T-helper 2 cell treated with Interferon-gamma antibody and Interleukin-4, amounts not matched to agents 100 ng/mL and 5 ng/mL, for 36 hours (primary cell): ENCODE measurements at regions not wholly inside any gene's neighbourhood (a gene's known extent, or its start where the extent isn't known, plus 50 kb on each side); places are given as distances from the start of the nearest gene placed in this dataset.

Experiments
- intact Hi-C: fragments of 100-400 bp; cut with micrococcal nuclease; formaldehyde crosslinking; loops from one replicate; pipeline ENCODE4 v1.15.1; 2023

DNA sequence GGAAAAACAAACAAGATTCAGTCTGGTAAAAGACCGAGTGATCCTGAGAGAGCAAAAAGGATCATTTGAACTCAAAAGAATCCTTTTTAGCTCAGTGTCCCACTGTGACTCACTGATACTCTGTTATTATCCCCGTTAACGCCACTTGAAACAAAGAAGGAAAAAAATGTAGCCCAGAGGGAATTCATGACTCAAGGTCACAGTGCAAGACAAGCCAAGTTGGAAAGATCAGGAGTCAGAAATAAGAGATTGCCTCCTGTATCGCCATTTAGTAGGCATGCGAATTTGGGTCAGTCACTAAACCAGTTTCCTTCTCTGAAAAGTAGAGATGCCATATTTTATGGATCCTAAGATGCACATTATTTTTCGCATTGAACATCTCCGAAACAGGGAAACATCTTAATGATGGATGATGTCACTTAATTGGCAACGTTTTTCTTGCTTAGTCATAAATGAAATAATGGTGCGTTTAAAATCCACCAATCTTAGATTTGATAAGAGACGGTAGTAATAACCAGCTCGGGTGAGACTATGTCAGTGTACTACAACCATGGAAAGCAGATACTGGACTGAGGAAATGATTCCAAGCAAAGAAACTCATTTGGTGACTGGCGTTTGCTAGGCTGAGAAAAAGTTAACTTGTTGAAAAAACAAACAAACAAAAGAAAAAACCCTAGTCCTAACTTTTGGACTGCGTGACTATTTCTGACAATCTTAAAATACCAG is 502.0 kb upstream of the CELF2 start:
- intact Hi-C loops = no loop called here

DNA sequence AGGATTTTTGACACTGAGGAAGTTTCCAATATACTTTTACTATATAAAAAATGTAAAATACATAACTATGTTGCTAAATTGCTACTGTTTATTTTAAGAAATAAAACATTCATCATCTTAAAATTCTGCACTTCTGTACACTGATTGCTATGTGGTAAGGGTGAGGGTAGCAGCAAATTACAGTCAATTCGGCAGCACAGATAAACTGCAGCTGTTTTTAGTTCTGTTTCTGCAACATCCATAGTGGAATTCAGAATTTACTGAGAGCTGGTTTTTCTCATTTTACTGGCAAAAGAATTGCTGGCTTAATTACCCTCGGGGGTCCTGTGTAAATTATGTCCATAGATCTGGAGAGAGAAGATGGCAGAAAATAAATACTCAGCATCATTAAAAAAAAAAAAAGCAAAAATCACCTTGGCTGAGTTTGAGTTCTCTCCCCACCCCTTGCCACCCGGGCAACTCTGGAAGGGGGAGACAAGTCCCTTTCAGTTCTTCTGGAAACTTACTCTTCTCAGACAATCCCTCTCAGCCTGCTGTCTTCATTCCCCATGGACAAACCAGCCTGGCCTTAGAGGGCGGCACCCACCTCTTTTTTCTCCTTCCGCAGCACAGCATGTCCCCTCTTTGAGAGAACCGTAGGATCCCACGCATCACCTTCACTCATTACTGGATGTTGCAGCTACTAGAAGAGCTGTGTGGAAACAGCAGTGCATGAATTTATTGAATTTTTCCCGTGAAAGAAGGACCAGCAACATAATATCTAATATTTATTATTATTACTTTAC is 501.1 kb upstream of the CELF2 start:
- intact Hi-C loops = no loop called here

DNA sequence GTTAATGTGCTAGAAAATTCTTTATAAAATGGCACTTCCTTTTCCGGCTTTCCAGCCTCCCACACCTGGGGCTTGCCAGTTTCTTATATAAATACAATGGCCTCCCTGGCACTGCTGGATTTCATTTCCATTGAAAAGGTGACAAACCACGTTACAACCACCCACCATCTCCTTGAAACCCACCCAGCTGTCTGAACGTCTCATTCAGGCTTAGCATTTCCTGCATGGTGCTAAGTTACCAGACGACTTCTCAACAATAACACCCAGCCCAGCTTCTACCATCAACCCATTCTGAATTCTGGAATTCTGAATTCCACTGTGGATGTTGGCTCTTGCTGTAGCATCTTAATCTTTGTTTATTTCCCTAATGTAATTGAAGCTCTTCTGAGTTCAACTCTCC is 499.8 kb upstream of the CELF2 start:
- intact Hi-C loops = no loop called here

DNA sequence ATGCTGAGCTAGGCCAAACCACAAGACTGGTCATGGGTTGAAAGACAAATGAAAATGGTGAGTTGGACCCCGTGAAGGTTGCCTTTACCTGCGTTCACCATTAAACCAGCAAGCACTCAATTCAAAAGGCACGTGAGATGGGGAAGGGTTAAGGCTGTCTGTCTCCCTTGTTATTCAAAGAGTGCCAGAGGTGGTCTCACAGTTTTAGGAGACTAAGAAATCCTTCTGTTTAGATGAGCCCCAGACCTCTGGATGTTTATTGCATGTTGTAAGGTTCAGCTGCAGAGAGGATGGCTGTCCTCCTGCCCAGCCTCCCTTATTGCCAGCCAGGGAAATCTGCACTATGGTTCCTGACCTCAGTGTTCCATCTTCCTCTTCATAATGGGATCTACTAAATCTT is 498.0 kb upstream of the CELF2 start:
- intact Hi-C loops = no loop called here

DNA sequence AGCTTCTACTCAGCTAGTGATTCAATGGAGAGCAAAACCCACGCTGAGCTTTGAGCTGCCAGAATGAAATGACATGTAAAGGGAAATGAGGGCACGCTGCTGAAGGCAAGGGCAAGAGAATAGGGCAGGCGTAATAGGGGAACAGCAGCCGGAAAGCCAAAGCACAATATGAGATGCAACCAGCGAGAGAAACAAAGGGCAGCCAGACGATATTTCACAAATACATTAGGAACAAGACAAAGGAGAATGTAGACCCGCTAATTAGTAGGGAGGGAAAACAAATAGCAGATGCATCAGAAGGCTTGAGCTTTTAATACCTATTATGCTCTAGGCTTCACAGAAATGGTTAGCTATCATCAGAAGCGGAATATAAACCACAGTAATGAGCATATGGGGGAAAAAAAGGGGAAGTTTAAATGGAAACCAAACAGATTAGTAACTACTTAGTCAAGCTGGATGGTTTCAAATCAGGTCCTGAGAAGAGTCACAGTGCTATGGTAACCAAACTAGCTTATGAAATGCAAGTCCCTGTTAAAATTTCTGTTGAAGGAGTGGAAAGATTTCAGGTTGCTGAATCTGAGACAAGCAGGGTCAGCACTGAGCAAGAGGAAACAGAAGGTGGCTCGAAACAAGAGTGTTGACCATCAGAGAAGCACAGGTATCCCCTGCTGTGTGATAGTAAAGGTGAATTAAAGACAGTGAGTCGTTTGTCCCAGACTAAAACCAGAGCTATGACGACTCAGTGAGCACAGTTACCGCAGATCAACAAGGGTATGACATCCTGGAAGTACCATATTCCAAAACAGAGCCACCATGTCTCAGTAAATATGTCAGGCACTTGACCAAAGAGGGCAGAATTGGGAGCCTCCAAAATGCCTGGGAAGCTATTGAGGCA is 496.9 kb upstream of the CELF2 start:
- intact Hi-C loops = no loop called here

DNA sequence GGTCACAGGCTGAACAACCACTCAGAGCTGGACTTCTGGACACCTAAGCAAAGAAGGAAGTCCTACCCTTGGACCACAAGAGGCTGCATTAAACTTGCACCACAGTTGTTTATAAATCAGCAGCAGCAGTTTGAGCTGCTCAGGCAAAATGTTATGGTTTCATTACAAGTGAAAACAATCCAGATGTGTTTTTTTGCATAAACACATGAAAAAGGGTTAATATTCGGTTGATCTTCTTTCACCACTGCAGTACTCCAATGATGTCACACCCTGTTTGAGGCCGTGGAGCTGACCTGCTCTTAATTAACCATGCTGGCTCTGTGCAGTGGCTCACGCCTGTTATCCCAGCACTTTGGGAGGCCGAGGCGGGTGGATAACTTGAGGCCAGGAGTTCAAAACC is 490.8 kb upstream of the CELF2 start:
- intact Hi-C loops = no loop called here

DNA sequence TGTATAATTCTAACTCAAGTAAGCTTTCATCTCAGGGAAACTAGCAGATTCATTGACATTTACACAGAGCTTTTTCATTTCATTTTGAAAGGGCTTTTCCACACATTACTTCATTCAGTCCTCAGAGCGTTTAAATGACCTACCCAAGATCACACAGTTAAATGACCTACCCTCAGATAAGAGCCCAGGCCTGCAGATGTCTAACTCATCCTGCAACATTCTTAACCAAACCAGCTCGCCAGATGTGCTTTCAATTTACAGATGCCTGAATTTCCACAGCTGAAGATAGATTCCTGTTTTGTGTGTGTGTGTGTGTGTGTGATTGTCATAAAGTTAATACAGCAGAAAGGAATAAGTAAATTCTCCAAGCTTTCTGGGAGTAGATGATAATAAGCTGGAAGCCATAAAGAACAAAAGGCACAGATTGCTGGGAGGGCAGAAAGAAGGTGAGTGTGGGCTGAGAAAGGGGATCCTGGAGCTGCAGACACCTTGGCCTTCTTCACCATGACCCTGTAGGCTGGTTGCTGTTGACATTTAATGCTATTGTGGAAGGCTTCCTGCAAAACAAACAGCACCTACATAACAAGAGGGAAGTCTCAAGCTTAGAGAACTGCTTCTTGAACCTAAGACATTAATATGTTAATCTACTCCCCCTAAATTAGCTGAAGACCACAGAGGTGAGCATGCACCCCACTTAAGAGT is 489.7 kb upstream of the CELF2 start:
- intact Hi-C loops = no loop called here

DNA sequence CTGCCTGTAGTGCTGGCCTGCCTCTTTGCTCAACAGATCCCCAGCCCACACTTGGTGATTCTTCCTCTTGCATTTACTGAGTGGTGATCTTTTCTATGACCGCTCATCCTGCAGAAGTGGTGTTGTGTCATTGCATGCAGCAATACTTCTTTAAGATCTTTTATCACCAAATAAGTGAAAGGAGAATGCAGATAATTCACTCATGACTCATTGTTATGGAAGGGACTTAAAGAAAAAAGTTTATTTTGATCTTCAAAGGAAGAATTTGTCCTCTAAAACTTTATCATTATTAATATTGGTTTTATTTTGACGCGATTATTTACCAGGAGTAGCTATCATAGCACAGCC is 489.1 kb upstream of the CELF2 start:
- intact Hi-C loops = no loop called here

DNA sequence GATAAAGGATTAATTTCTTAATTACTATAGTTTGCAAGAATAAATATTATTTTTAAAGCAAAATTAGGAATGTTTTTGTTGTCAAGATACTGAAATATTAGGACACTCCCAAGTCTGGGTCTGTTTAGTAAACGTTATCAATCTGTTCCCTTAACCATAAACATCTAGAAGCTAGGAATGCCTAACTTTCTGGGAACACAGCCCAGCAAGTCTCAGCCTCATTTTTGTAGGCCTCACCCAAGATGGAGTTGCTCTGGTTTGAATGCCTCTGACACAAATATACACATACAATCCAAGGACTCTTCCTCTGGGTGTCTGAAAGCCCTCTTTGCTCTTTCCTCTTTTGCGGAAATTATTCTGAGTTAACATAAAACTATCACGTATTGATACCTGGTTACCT is 487.4 kb upstream of the CELF2 start:
- intact Hi-C loops = no loop called here

DNA sequence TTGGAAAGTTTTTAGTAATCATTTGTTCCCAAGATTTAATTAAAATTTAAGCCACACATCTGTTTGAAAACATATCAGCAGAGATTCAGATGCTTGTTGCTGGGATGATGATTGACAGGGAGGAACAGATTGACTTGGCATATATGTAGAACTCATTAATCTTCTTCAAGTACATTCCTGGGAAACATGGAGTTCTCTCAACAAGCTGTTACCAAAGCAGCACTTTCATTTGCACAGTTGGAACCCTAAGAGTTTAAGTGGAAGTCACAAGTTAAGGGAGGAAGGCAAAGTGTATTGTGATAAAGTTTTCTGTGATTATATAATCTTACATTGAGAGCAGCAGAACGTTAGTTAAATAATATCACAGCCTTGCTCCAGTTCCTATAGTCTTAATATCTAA is 485.4 kb upstream of the CELF2 start:
- intact Hi-C loops = no loop called here

DNA sequence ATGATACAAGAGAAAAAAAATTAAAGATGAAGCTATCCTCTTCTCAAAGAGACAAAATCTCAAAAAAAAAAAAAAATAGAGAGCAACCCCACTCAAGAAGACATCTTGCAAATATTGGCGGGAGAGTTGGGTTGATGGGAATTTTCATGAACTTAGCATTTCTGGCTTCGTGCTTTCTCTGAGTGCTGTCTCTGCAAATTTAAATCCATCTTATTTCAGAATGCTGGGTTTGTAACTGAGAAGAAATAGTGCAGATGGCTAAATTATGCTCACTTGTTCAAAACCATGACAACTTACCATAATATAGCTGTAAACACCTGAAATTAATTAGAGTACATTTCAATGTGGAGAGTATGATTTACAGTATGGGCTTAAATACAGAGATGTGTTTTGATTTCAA is 484.8 kb upstream of the CELF2 start:
- intact Hi-C loops = no loop called here

DNA sequence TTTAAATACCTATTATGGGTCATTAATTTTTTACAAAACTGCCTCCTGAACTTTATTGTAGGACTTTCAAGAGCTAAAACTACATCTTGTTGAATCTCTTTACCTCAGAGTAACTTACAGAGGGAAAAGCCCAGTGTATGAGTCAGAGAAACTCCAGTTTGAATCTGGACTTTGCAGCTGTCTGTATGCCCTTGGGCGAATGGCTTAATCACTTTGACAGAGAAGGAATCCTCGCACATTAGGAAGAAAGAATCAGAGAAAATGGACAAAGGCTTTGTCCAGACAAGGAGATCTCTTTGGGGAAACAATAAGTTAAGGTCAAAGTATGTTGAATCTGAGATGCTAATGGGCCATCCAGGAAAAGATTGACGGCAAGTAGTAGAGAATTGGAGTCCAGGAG is 484.2 kb upstream of the CELF2 start:
- intact Hi-C loops = no loop called here

DNA sequence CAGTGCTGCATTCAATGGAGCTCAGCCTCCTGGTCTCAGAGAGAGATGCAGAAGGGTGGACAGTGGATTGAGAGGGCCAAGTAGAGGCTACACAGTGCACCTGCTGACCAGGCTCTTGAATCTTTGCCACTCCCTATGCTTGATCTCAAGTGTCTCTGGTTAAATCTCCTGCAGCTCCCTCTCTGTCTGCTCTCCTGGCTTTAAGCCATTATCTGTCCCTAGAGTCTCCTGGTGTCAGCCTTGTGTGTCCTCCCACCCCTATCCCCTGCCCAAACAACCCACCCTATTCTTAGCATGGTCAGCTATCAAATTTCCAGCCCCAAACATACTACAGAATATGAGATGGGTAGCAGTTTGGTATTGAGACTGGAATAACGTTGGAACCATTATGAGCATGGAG is 479.3 kb upstream of the CELF2 start:
- intact Hi-C loops = no loop called here

DNA sequence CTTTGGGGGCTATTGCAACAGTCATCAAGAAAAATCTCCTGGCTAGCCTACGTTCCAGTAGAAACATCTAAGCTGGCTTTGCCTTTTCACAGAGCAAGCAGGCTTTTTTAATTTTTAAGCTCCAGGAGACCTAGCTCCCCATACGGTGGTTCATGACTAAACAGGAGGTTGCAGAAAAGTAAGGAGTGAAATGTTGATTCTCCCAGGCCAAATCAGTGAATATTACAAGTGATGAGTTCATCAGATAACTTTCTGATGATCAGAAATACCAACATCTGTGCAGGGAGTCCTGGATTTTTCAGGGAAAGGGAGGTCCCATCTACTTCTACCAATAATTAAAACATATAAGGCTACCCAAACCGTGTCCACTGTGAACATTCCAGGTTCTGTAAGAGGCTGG is 477.3 kb upstream of the CELF2 start:
- intact Hi-C loops = no loop called here

DNA sequence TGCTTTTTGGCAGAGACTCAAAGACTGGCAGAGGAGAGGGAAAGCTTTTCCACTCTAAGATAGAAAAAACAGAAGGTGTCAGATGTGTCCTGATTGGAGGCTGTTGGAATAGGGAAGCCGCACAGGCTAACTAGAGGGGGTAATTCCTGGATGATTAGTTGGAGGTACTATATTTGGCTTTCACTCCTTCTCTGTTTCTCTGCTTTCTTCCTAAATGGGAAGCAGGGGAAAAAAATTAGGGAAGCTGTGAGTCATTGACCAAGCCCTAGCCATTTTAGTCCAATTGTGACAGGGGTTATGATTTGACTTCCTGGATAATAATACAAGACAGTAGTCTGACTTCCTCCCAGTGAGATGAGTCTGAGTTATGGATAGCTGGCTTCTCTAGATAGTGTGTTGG is 475.2 kb upstream of the CELF2 start:
- intact Hi-C loops = no loop called here

DNA sequence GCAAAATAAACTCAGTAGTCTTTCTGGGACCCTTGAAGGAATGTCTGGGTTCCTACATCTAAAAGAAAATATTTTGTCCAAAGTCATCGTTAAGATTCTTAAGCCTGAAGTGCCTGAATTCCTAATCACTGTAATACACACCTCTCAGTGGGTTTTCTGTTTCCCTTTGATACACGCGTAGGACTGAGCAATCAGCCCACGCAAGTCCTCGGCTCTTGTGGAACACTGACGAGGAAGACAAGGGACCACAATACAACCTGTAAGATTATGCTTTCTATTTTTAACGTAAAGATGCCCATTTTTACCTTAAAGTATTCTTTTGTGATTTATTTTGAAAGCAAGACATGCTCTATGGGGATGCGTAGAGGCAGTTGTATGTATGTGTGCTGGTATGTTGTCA is 472.8 kb upstream of the CELF2 start:
- intact Hi-C loops = no loop called here

DNA sequence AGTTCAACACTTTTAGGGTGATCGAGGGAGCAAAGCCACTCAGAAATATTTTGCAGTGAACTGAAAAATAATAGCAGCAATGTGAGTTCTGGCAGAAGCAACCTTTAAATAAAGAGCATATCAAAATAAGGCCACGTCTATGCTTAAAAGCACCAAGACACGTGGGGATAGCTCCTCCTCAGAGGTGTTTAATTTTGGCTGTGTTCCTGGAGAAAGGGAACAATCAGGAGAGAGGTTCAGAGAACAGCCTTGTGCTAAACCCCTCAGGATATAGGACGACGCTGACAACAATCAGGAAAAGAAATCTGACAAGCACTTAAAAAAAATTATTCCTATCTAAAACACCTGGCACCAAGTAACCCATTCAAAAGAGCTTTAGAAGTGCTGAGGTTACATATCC is 471.9 kb upstream of the CELF2 start:
- intact Hi-C loops = no loop called here

DNA sequence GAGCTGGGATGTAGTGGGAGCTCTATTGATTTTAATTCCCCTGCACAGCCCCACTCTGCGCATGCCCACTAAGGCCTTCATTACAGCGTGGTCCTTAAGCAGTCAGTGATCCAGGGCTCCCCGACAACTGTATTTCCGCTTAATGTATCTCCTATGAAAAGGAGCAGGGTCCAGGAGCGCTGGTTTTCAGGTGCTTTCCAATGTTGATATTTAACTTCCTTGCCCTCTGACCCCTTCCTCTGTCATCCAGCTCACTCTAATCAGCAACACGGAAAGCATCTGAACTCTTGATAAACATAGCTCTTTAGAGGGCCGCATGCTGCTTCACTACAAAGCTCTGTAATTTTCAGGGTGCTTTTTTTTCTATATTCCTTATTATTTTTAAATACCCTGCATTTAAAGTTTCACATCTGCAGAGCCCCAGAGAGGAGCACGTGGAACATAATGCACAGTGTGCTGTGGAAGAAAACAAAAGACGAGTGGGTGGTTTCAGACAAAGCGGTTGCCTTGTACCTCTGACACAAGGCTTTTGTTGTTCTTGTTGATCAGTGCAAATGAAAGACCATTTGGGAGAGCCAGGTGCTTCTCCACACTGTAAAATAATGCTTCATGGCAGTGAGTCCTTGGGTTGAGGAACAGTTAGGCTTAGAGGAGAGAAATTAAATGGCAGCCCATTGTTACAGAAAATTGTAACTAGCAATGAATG is 465.9 kb upstream of the CELF2 start:
- intact Hi-C loops = no loop called here

DNA sequence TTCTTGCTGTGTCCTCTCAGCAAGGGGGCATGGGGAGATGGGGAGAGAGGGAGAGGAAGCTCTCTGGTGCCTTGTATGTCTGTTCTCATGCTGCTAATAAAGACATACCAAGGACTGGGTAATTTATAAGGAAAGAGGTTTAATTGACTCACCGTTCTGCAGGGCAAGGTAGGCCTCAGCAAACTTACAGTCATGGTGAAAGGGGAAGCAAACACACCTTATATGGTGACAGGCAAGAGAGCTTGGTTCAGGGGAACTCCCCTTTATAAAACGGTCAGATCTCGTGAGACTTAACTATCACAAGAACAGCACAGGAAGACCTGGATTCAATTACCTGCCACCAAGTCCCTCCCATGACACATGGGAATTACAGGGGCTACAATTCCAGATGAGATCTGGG is 464.7 kb upstream of the CELF2 start:
- intact Hi-C loops = no loop called here

DNA sequence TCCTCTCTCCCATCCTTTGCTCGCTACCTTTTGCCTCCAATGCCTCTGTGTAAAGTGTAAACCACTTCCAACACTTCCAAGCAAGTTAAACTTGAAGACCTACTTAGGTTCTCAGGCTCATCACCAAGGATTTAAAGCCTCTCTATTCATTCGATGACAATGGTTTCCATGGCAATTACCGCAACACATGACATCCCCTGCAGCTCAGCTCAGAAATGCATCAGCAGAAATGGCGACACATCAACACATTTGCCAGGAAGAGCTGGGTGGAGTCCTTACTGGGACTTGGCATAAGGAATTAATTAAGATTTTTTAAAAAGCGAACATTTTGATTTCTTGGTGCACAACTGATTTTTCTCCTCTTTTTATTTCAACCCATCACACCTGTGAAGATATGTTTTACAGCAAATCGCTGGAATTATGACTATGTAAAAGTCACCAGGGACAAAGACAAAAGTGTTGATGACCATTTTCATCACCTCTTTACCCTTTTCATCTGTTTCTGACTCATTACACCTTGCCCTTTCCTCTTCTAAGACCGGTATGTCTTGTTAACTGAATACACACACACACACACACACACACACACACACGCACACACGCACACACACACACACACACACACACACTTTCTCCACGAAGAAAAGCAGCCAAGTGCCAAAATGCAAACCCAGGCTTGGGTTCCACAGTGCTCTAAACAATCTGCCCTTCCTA is 453.4 kb upstream of the CELF2 start:
- intact Hi-C loops = no loop called here
